K562 (cell line): ENCODE measurements at regions not wholly inside any gene's neighbourhood (a gene's known extent, or its start where the extent isn't known, plus 50 kb on each side); places are given as distances from the start of the nearest gene placed in this dataset.

ENCODE experiments used
- IRF2 ChIP-seq: sonication (generic); formaldehyde crosslinking; IDR thresholded peaks from 2 replicates; pipeline ENCODE4 v1.8.1; 2022; ENCODE audit warnings: mild to moderate bottlenecking, missing genetic modification reagents
- MECOM ChIP-seq: fragments of 250-450 bp; sonication (Bioruptor Pico); IDR thresholded peaks from 2 replicates; pipeline ENCODE4 v1.8.0; 2022; ENCODE audit warnings: inconsistent platforms
- NCOA1 ChIP-seq: fragments of 450-650 bp; IDR thresholded peaks from 2 replicates; pipeline ENCODE4 v1.6.1; 2016; ENCODE audit warnings: low read depth
- POU5F1 ChIP-seq: fragments of 150-350 bp; IDR thresholded peaks from 2 replicates; pipeline ENCODE4 v1.6.1; 2014; ENCODE audit warnings: borderline replicate concordance, low read length, low read depth, mild to moderate bottlenecking; ENCODE audit not compliant: partially characterized antibody
- SMC3 ChIP-seq: conservative IDR thresholded peaks from 2 replicates; pipeline ENCODE4 v1.6.1; 2011; ENCODE audit warnings: low read depth, low read length, improper control_type of control experiment; ENCODE audit not compliant: insufficient read depth
- TF ChIP-seq, protein P1 (sequence below), 3 experiments: IDR thresholded peaks in 2 of 3; conservative IDR thresholded peaks in 1 of 3; 2 replicates each; pipeline ENCODE4 v1.5.1; 2011 to 2012; ENCODE audit warnings: low read length in 3 of 3, mild to moderate bottlenecking in 3 of 3, control low read depth in 2 of 3, improper control_type of control experiment in 1 of 3, inconsistent platforms in 1 of 3, low read depth in 1 of 3, mixed read lengths in 1 of 3, moderate library complexity in 1 of 3; ENCODE audit not compliant: insufficient read depth in 2 of 3

DNA sequence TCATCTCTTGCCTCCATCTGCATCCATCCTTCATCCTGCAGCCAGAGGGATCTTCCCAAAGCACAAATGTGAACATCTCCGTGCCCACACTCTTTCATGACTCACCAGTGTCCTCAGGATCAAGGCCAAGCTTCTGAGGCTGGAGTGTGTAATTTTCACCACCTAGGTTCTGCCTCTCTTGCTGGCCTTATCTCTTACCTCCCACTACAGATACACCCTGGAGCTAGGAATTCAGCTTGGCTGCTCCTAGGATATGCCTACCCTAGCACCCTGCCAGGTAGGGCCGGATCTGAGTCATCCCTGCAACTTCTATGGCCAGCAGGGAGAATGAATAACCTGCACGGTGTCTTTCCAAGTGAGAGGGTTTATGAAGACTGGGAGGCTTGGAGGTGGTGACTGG lies 208.7 kb upstream of the CSF3R start:
- TF ChIP-seq SMC3, result no peak
- TF ChIP-seq, protein P1, sequence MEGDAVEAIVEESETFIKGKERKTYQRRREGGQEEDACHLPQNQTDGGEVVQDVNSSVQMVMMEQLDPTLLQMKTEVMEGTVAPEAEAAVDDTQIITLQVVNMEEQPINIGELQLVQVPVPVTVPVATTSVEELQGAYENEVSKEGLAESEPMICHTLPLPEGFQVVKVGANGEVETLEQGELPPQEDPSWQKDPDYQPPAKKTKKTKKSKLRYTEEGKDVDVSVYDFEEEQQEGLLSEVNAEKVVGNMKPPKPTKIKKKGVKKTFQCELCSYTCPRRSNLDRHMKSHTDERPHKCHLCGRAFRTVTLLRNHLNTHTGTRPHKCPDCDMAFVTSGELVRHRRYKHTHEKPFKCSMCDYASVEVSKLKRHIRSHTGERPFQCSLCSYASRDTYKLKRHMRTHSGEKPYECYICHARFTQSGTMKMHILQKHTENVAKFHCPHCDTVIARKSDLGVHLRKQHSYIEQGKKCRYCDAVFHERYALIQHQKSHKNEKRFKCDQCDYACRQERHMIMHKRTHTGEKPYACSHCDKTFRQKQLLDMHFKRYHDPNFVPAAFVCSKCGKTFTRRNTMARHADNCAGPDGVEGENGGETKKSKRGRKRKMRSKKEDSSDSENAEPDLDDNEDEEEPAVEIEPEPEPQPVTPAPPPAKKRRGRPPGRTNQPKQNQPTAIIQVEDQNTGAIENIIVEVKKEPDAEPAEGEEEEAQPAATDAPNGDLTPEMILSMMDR (IDR thresholded peaks at IDR 0.05 in 2 of 3, conservative IDR thresholded peaks at IDR 0.05 in 1 of 3; ENCODE audit: insufficient read depth in 2 of 3, low read depth in 1 of 3, low read length in 3 of 3), result no peak
- TF ChIP-seq IRF2 (CRISPR knock-in tag), result no peak
- no peak for TF ChIP-seq NCOA1
- TF ChIP-seq MECOM (CRISPR knock-in tag), result no peak
- TF ChIP-seq POU5F1, result no peak
